ENCODE measurements at regions not wholly inside any gene's neighbourhood (a gene's known extent, or its start where the extent isn't known, plus 50 kb on each side); places are given as distances from the start of the nearest gene placed in this dataset.

DNA sequence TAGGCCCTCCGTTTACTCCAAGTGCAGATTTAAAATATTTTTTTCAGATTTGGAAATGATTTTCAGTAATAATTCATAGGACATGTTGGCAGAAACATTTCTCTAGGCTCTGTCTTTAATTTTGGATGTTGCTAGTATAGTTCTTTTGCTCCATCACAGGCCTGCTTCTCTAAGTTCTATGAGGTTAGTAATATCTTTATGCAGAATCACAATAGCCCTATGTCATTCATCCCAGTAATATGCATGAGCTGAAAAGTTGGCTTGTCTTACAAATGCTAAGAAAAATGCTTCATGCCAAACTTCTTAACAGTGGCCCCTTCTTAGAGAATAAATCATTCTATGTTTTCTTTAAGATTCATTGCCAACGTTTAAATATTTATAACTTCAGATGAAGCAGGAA lies 148.3 kb upstream of the TLL1 start:
- Histone ChIP-seq H3K4me1 (ENCODE audit: control insufficient read depth in 1 of 2, insufficient read depth in 2 of 2, low read length in 2 of 2) (no peaks in the 10 kb centered on the region), H3K27ac (ENCODE audit: low read depth, low read length) (no peak overlapping the region), H3K4me2 (ENCODE audit: low read length) (no peak overlapping the region), H3K79me2 (ENCODE audit: insufficient read depth, low read length) (no peaks in the 10 kb centered on the region), H3K9me2 (ENCODE audit: insufficient read depth) (no peaks in the 10 kb centered on the region), H3K9me3 (ENCODE audit: control insufficient read depth in 1 of 2, insufficient read depth in 1 of 2, low read depth in 1 of 2, low read length in 2 of 2) (no peaks in the 10 kb centered on the region), H3K27me3 (ENCODE audit: insufficient read depth, low read length) (no peaks in the 10 kb centered on the region), H3K36me3 (ENCODE audit: control insufficient read depth in 1 of 2, insufficient read depth in 2 of 2, low read length in 2 of 2) (no peaks in the 10 kb centered on the region), H3K4me3 (replicated peaks in 1 of 2; ENCODE audit: low read depth in 1 of 2, low read length in 2 of 2) (no peak overlapping the region), H3K9ac (ENCODE audit: low read length) (no peak overlapping the region), H2AFZ (ENCODE audit: low read depth, low read length, poor library complexity, severe bottlenecking) (no peak overlapping the region), H4K20me1 (ENCODE audit: insufficient read depth) (no peaks in the 10 kb centered on the region)
- BruUV-seq (replicated peaks) = no TSS peak
- ChIA-PET CTCF (no interaction called here), RAD21 (ENCODE audit: low non-redundant PET in 1 of 2, low total read pairs in 2 of 2, uncharacterized antibody in 2 of 2, unreplicated experiment in 2 of 2) (no interaction called here), POLR2A (no interaction called here)
- TF ChIP-seq EGR1 (IDR thresholded peaks at IDR 0.05; ENCODE audit: low read depth) (no peak), ZFX (IDR thresholded peaks at IDR 0.05) (no peak), FOSL1 (IDR thresholded peaks at IDR 0.05; ENCODE audit: low read depth) (no peak), RAD21 (IDR thresholded peaks at IDR 0.05; ENCODE audit: low read depth) (no peak), SRF (IDR thresholded peaks at IDR 0.05; ENCODE audit: low read depth) (no peak), CEBPB (IDR thresholded peaks at IDR 0.05; ENCODE audit: low read depth) (no peak), ZNF274 (IDR thresholded peaks at IDR 0.05; ENCODE audit: low read depth, low read length) (no peak), POLR2AphosphoS5 (IDR thresholded peaks at IDR 0.05; ENCODE audit: low read depth, low read length) (no peak), ELF1 (IDR thresholded peaks at IDR 0.05; ENCODE audit: borderline replicate concordance, low read depth) (no peak), EZH2 (IDR thresholded peaks at IDR 0.05) (no peak), SIN3A (IDR thresholded peaks at IDR 0.05; ENCODE audit: low read depth) (no peak), EZH2phosphoT487 (IDR thresholded peaks at IDR 0.05; ENCODE audit: borderline replicate concordance) (no peak), TCF7L2 (IDR thresholded peaks at IDR 0.05; ENCODE audit: borderline replicate concordance, extremely low read depth, insufficient read depth, insufficient read length) (no peak), POLR2A (IDR thresholded peaks at IDR 0.05; ENCODE audit: borderline replicate concordance, extremely low read depth, insufficient read depth, insufficient read length) (no peak), YY1 (IDR thresholded peaks at IDR 0.05; ENCODE audit: extremely low read depth, insufficient replicate concordance, low read depth, low read length) (no peak)
- TF ChIP-seq, protein P1, sequence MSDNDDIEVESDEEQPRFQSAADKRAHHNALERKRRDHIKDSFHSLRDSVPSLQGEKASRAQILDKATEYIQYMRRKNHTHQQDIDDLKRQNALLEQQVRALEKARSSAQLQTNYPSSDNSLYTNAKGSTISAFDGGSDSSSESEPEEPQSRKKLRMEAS (IDR thresholded peaks at IDR 0.05) = no peak
- TF ChIP-seq, protein P2, sequence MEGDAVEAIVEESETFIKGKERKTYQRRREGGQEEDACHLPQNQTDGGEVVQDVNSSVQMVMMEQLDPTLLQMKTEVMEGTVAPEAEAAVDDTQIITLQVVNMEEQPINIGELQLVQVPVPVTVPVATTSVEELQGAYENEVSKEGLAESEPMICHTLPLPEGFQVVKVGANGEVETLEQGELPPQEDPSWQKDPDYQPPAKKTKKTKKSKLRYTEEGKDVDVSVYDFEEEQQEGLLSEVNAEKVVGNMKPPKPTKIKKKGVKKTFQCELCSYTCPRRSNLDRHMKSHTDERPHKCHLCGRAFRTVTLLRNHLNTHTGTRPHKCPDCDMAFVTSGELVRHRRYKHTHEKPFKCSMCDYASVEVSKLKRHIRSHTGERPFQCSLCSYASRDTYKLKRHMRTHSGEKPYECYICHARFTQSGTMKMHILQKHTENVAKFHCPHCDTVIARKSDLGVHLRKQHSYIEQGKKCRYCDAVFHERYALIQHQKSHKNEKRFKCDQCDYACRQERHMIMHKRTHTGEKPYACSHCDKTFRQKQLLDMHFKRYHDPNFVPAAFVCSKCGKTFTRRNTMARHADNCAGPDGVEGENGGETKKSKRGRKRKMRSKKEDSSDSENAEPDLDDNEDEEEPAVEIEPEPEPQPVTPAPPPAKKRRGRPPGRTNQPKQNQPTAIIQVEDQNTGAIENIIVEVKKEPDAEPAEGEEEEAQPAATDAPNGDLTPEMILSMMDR (IDR thresholded peaks at IDR 0.05 in 2 of 3, conservative IDR thresholded peaks at IDR 0.05 in 1 of 3; ENCODE audit: borderline replicate concordance in 1 of 3, insufficient read depth in 1 of 3, low read depth in 2 of 3, low read length in 2 of 3) = no peak
- TF ChIP-seq, protein P3, sequence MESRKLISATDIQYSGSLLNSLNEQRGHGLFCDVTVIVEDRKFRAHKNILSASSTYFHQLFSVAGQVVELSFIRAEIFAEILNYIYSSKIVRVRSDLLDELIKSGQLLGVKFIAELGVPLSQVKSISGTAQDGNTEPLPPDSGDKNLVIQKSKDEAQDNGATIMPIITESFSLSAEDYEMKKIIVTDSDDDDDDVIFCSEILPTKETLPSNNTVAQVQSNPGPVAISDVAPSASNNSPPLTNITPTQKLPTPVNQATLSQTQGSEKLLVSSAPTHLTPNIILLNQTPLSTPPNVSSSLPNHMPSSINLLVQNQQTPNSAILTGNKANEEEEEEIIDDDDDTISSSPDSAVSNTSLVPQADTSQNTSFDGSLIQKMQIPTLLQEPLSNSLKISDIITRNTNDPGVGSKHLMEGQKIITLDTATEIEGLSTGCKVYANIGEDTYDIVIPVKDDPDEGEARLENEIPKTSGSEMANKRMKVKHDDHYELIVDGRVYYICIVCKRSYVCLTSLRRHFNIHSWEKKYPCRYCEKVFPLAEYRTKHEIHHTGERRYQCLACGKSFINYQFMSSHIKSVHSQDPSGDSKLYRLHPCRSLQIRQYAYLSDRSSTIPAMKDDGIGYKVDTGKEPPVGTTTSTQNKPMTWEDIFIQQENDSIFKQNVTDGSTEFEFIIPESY (IDR thresholded peaks at IDR 0.05; ENCODE audit: extremely low read depth, insufficient replicate concordance, low read length) = no peak
- TF ChIP-seq, protein P4, sequence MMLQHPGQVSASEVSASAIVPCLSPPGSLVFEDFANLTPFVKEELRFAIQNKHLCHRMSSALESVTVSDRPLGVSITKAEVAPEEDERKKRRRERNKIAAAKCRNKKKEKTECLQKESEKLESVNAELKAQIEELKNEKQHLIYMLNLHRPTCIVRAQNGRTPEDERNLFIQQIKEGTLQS (IDR thresholded peaks at IDR 0.05) = no peak
- intact Hi-C loops (cut with micrococcal nuclease) = no loop called here
- no peak for ATAC-seq
- DNase-seq (ENCODE audit: low read depth, low spot score) = no peak
